ENCODE measurements at regions not wholly inside any gene's neighbourhood (a gene's known extent, or its start where the extent isn't known, plus 50 kb on each side); places are given as distances from the start of the nearest gene placed in this dataset.

DNA sequence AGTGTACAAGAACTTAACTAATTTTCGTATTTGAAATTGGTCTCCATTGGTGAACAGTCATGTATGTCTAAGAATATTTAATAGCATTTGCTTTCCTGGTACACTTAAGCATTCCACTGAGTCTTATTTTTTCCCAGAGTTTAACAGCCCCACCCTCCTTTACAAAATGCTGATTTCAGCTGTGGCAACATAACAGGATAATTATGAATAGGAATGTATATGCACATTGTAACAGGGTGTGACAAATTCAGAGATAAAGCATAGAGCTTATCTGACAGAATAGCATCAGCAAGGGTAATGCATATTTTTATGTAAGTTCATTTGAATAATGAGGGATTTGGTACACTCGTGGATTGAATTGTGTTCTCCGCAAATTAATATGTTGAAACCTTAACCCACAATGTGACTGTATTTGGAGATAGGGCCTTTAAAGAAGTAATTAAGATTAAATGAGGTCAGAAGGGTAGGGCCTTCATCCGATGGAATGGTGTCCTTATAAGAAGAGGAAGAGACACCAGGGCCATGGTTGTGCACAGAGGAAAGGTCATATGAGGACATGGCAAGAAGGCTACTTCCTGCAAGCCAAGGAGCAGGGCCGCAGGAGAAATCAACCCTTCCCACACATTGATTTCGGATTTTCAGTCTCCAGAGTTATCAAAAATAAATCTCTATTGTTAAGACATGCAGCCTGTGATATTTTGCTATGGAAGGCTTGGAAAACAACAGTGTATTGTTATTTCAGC is 439.7 kb upstream of the CDH20 start:
- ChIA-PET CTCF (no interaction called here), POLR2A (no interaction called here)
- no peak overlapping the region for H3K4me3 Mint-ChIP-seq
- Histone ChIP-seq H3K9me3 (ENCODE audit: low read length) (no peaks in the 10 kb centered on the region), H3K4me3 (ENCODE audit: low read length) (no peak overlapping the region), H3K4me1 (ENCODE audit: insufficient read depth, low read length) (no peaks in the 10 kb centered on the region), H3K27me3 (ENCODE audit: insufficient read depth, low read length, poor library complexity, severe bottlenecking) (no peaks in the 10 kb centered on the region), H3K27ac (ENCODE audit: low read depth, low read length) (no peak overlapping the region), H3K36me3 (ENCODE audit: insufficient read depth, low read length) (no peaks in the 10 kb centered on the region)
- no peak overlapping the region for H3K27ac Mint-ChIP-seq
- no peaks in the 10 kb centered on the region for H3K36me3 Mint-ChIP-seq
- H3K27me3 Mint-ChIP-seq, result no peaks in the 10 kb centered on the region
- H3K4me1 Mint-ChIP-seq, result no peaks in the 10 kb centered on the region
- DNase-seq, result no peak
- peaks cover 0 to 14% (median 2%) of the 10 kb centered on the region in 5 donors for H3K9me3 Mint-ChIP-seq

DNA sequence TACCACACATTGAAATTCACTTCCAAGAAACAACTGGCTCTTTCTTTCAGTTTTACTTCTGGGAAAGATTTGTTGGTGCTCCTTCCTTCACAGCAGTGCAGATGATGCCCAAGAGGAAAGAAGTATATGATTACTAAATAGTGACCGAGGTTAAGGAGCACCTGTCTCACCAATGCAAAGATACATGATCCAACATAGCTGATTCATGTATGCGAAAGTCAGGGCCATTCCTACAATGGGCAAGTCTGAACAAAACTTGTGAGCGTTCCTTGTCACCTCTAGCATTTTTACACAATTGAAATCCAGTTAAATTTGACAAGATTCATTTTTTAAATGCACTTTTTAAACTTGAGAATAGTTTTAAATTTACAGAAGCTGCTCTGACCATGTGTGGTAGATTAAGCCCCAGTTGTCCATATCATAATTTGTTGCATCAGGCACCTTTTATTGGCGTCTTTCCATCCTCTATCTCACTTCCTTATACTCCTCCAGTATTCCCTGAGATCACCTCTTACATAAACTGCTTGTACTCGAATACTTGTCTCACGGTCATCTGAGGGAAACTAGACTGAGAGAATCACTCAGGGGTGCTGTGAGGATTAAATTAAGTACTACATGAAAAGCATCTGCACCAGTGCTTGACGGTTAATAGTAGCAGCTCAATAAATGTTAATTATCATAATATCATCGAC is 438.8 kb upstream of the CDH20 start:
- no peak for DNase-seq
- Mint-ChIP-seq H3K9me3 (peaks cover 0 to 14% (median 3%) of the 10 kb centered on the region in 5 donors), H3K4me3 (no peak overlapping the region), H3K27me3 (no peaks in the 10 kb centered on the region), H3K36me3 (no peaks in the 10 kb centered on the region), H3K27ac (no peak overlapping the region), H3K4me1 (no peaks in the 10 kb centered on the region)
- CTCF ChIA-PET, result no interaction called here
- Histone ChIP-seq H3K4me3 (ENCODE audit: low read length) (no peak overlapping the region), H3K9me3 (ENCODE audit: low read length) (no peaks in the 10 kb centered on the region), H3K27me3 (ENCODE audit: insufficient read depth, low read length, poor library complexity, severe bottlenecking) (no peaks in the 10 kb centered on the region), H3K36me3 (ENCODE audit: insufficient read depth, low read length) (no peaks in the 10 kb centered on the region), H3K27ac (ENCODE audit: low read depth, low read length) (no peak overlapping the region), H3K4me1 (ENCODE audit: insufficient read depth, low read length) (no peaks in the 10 kb centered on the region)
- POLR2A ChIA-PET, result no interaction called here

DNA sequence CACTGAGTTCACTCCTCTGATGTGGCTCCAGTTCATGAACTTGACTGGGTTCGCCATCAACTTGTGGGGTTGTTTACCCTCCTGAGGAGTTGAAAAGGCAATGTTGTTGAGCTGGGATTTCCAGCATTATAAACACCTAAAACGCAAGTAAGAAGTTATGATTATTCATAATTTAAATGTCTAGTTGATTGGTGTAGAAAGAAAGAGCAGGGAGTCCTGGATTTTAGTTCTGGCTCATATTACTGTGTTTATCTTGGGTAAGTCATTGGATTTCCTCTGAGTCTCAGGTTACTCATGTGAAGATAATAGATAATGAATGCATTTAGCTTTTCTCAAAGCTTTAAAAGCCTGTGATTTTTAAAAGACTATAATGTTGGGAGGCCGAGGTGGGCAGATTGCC is 438.0 kb upstream of the CDH20 start:
- Mint-ChIP-seq H3K27ac (no peak overlapping the region), H3K9me3 (peaks cover 0 to 12% (median 3%) of the 10 kb centered on the region in 5 donors), H3K4me1 (no peaks in the 10 kb centered on the region), H3K4me3 (no peak overlapping the region), H3K27me3 (no peaks in the 10 kb centered on the region), H3K36me3 (no peaks in the 10 kb centered on the region)
- H3K27ac ChIP-seq (ENCODE audit: low read depth, low read length), result no peak overlapping the region
- ChIA-PET POLR2A (no interaction called here), CTCF (interaction anchor here (0.6 kb wide), 1 partner anchor 9 kb away, joined by 3 read pairs; no protein-coding TSS in a partner anchor)
- no peaks in the 10 kb centered on the region for H3K9me3 ChIP-seq (ENCODE audit: low read length)
- no peaks in the 10 kb centered on the region for H3K27me3 ChIP-seq (ENCODE audit: insufficient read depth, low read length, poor library complexity, severe bottlenecking)
- DNase-seq, result no peak
- H3K4me3 ChIP-seq (ENCODE audit: low read length), result no peak overlapping the region
- H3K36me3 ChIP-seq (ENCODE audit: insufficient read depth, low read length), result no peaks in the 10 kb centered on the region
- H3K4me1 ChIP-seq (ENCODE audit: insufficient read depth, low read length), result no peaks in the 10 kb centered on the region

GRCh38 chr18:60898111-60898510 is 435.1 kb upstream of the CDH20 start:
- Mint-ChIP-seq H3K4me1 (no peaks in the 10 kb centered on the region), H3K36me3 (no peaks in the 10 kb centered on the region), H3K9me3 (peaks cover 0 to 17% (median 1%) of the 10 kb centered on the region in 5 donors), H3K4me3 (no peak overlapping the region), H3K27me3 (no peaks in the 10 kb centered on the region), H3K27ac (no peak overlapping the region)
- no peaks in the 10 kb centered on the region for H3K9me3 ChIP-seq (ENCODE audit: low read length)
- no peak overlapping the region for H3K4me3 ChIP-seq (ENCODE audit: low read length)
- H3K27ac ChIP-seq (ENCODE audit: low read depth, low read length), result no peak overlapping the region
- no peaks in the 10 kb centered on the region for H3K36me3 ChIP-seq (ENCODE audit: insufficient read depth, low read length)
- H3K27me3 ChIP-seq (ENCODE audit: insufficient read depth, low read length, poor library complexity, severe bottlenecking), result no peaks in the 10 kb centered on the region
- CTCF ChIA-PET, result no interaction called here
- no peak for DNase-seq
- no peaks in the 10 kb centered on the region for H3K4me1 ChIP-seq (ENCODE audit: insufficient read depth, low read length)
- POLR2A ChIA-PET, result no interaction called here

- H3K27me3 ChIP-seq (ENCODE audit: insufficient read depth, low read length, poor library complexity, severe bottlenecking), result no peaks in the 10 kb centered on the region
- H3K4me3 Mint-ChIP-seq, result no peak overlapping the region
- CTCF ChIA-PET, result no interaction called here
- H3K9me3 Mint-ChIP-seq, result peaks cover 0 to 15% (median 6%) of the 10 kb centered on the region in 5 donors
- no peak overlapping the region for H3K4me3 ChIP-seq (ENCODE audit: low read length)
- no peaks in the 10 kb centered on the region for H3K36me3 Mint-ChIP-seq
- H3K36me3 ChIP-seq (ENCODE audit: insufficient read depth, low read length), result no peaks in the 10 kb centered on the region
- H3K27ac ChIP-seq (ENCODE audit: low read depth, low read length), result no peak overlapping the region
- no peaks in the 10 kb centered on the region for H3K27me3 Mint-ChIP-seq
- H3K4me1 ChIP-seq (ENCODE audit: insufficient read depth, low read length), result no peaks in the 10 kb centered on the region
- POLR2A ChIA-PET, result no interaction called here
- no peaks in the 10 kb centered on the region for H3K9me3 ChIP-seq (ENCODE audit: low read length)
- no peak for DNase-seq
- H3K4me1 Mint-ChIP-seq, result no peaks in the 10 kb centered on the region
- H3K27ac Mint-ChIP-seq, result no peak overlapping the region
Observed at GRCh38 chr18:60905699-60906098, 427.5 kb upstream of the CDH20 start.

DNA sequence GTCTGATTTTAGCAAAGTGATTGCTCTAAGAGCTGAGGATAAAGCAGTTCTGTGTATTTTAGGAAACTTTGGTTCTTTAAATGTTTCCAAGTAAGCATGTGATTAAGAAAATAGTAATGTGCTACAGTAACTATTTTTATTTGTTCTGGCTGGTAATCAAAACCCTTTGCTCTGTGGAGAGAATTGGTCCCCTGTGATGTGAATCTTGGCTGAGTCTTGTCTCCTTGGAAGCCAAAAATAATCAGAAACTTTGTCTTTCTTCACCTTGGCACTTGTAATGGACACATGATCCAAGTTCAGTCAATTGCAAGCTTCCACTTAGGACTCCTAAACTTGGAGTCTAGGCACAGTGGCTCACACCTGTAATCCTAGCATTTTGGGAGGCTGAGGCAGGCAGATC is 422.7 kb upstream of the CDH20 start:
- Histone ChIP-seq H3K27me3 (ENCODE audit: insufficient read depth, low read length, poor library complexity, severe bottlenecking) (no peaks in the 10 kb centered on the region), H3K4me1 (ENCODE audit: insufficient read depth, low read length) (no peaks in the 10 kb centered on the region), H3K9me3 (ENCODE audit: low read length) (no peaks in the 10 kb centered on the region), H3K36me3 (ENCODE audit: insufficient read depth, low read length) (no peaks in the 10 kb centered on the region), H3K4me3 (ENCODE audit: low read length) (no peak overlapping the region), H3K27ac (ENCODE audit: low read depth, low read length) (no peak overlapping the region)
- no peaks in the 10 kb centered on the region for H3K36me3 Mint-ChIP-seq
- no peak overlapping the region for H3K27ac Mint-ChIP-seq
- ChIA-PET CTCF (no interaction called here), POLR2A (no interaction called here)
- no peaks in the 10 kb centered on the region for H3K27me3 Mint-ChIP-seq
- no peaks in the 10 kb centered on the region for H3K4me1 Mint-ChIP-seq
- DNase-seq, result no peak
- H3K9me3 Mint-ChIP-seq, result peaks cover 0 to 17% (median 9%) of the 10 kb centered on the region in 5 donors
- H3K4me3 Mint-ChIP-seq, result no peak overlapping the region

GRCh38 chr18:60911504-60911903 is 421.7 kb upstream of the CDH20 start:
- Histone ChIP-seq H3K27me3 (ENCODE audit: insufficient read depth, low read length, poor library complexity, severe bottlenecking) (no peaks in the 10 kb centered on the region), H3K4me1 (ENCODE audit: insufficient read depth, low read length) (no peaks in the 10 kb centered on the region), H3K9me3 (ENCODE audit: low read length) (no peaks in the 10 kb centered on the region), H3K36me3 (ENCODE audit: insufficient read depth, low read length) (no peaks in the 10 kb centered on the region), H3K4me3 (ENCODE audit: low read length) (no peak overlapping the region), H3K27ac (ENCODE audit: low read depth, low read length) (no peak overlapping the region)
- no peaks in the 10 kb centered on the region for H3K4me1 Mint-ChIP-seq
- no peak overlapping the region for H3K27ac Mint-ChIP-seq
- no peaks in the 10 kb centered on the region for H3K27me3 Mint-ChIP-seq
- CTCF ChIA-PET, result no interaction called here
- no peak for DNase-seq
- peaks cover 0 to 17% (median 9%) of the 10 kb centered on the region in 5 donors for H3K9me3 Mint-ChIP-seq
- POLR2A ChIA-PET, result no interaction called here
- no peaks in the 10 kb centered on the region for H3K36me3 Mint-ChIP-seq
- no peak overlapping the region for H3K4me3 Mint-ChIP-seq

DNA sequence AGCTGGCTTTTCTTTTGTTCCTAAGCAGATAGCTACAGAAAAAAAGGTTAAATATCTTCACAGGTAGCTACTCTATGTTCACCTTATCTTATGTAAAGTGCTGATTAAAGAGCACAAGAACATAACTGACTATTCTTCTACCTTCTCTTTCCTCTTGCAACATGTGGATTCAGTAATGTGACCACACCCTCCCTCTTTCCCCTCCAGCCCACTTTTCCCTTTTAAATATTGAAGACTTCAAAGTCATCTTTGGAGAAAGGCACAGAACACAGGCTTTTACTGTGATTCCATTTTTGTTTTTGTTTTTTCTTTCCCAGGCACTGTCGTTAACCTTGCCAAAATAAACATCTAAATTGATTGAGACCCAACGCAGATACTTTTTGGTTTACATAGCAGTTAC is 418.1 kb upstream of the CDH20 start:
- H3K9me3 Mint-ChIP-seq, result peaks cover 0 to 17% (median 13%) of the 10 kb centered on the region in 5 donors
- Histone ChIP-seq H3K27me3 (ENCODE audit: insufficient read depth, low read length, poor library complexity, severe bottlenecking) (no peaks in the 10 kb centered on the region), H3K36me3 (ENCODE audit: insufficient read depth, low read length) (no peaks in the 10 kb centered on the region), H3K4me1 (ENCODE audit: insufficient read depth, low read length) (no peaks in the 10 kb centered on the region), H3K4me3 (ENCODE audit: low read length) (no peak overlapping the region), H3K27ac (ENCODE audit: low read depth, low read length) (no peak overlapping the region), H3K9me3 (ENCODE audit: low read length) (no peaks in the 10 kb centered on the region)
- no peaks in the 10 kb centered on the region for H3K36me3 Mint-ChIP-seq
- CTCF ChIA-PET, result no interaction called here
- H3K4me3 Mint-ChIP-seq, result no peak overlapping the region
- no peaks in the 10 kb centered on the region for H3K27me3 Mint-ChIP-seq
- H3K27ac Mint-ChIP-seq, result no peak overlapping the region
- H3K4me1 Mint-ChIP-seq, result no peaks in the 10 kb centered on the region
- no peak for DNase-seq
- POLR2A ChIA-PET, result no interaction called here
